H9 (cell line): ENCODE measurements at regions not wholly inside any gene's neighbourhood (a gene's known extent, or its start where the extent isn't known, plus 50 kb on each side); places are given as distances from the start of the nearest gene placed in this dataset.

Experiments
- DNase-seq: peaks from one replicate; pipeline ENCODE4 v3.0.0-alpha.2; 2017
- H2AFZ ChIP-seq: one replicate; pipeline ENCODE4 v1.6.1; 2013; ENCODE audit warnings: mild to moderate bottlenecking, low read length, control low read depth, moderate library complexity
- H2AK5ac ChIP-seq: 2 replicates; pipeline ENCODE4 v1.6.1; 2013; ENCODE audit warnings: low read length, control low read depth, mixed read lengths; ENCODE audit not compliant: insufficient read length
- H2BK120ac ChIP-seq: one replicate; pipeline ENCODE4 v1.6.1; 2013; ENCODE audit warnings: low read depth, mild to moderate bottlenecking, low read length, control low read depth, inconsistent platforms; ENCODE audit not compliant: poor library complexity, severe bottlenecking
- H2BK12ac ChIP-seq: 2 replicates; pipeline ENCODE4 v1.6.1; 2013; ENCODE audit warnings: low read length, control low read depth, mixed read lengths, low read depth; ENCODE audit not compliant: insufficient read length
- H2BK15ac ChIP-seq: 2 replicates; pipeline ENCODE4 v1.6.1; 2013; ENCODE audit warnings: low read depth, low read length, control low read depth
- H2BK20ac ChIP-seq: one replicate; pipeline ENCODE4 v1.6.1; 2013; ENCODE audit warnings: low read depth, mild to moderate bottlenecking, low read length, control low read depth, inconsistent platforms; ENCODE audit not compliant: poor library complexity, severe bottlenecking
- H2BK5ac ChIP-seq: 2 replicates; pipeline ENCODE4 v1.6.1; 2013; ENCODE audit warnings: low read length, control low read depth, mixed read lengths; ENCODE audit not compliant: insufficient read length
- H3K14ac ChIP-seq: 2 replicates; pipeline ENCODE4 v1.6.1; 2013; ENCODE audit warnings: low read length, control low read depth; ENCODE audit not compliant: insufficient read depth
- H3K18ac ChIP-seq: 2 replicates; pipeline ENCODE4 v1.6.1; 2013; ENCODE audit warnings: low read depth, mild to moderate bottlenecking, mixed read lengths, low read length, control low read depth; ENCODE audit not compliant: insufficient read length
- H3K23ac ChIP-seq: 2 replicates; pipeline ENCODE4 v1.6.1; 2013; ENCODE audit warnings: low read length, control low read depth, mixed read lengths, low read depth; ENCODE audit not compliant: insufficient read length
- H3K23me2 ChIP-seq: 2 replicates; pipeline ENCODE4 v1.6.1; 2013; ENCODE audit warnings: low read depth, mild to moderate bottlenecking, mixed read lengths, low read length, control low read depth; ENCODE audit not compliant: insufficient read length, poor library complexity, severe bottlenecking
- H3K27ac ChIP-seq: 2 replicates; pipeline ENCODE4 v1.5.1; 2013; ENCODE audit warnings: low read length, control low read depth, mixed read lengths, low read depth; ENCODE audit not compliant: insufficient read length
- H3K27me3 ChIP-seq: 2 replicates; pipeline ENCODE4 v1.6.1; 2013; ENCODE audit warnings: low read length, control low read depth, inconsistent platforms; ENCODE audit not compliant: insufficient read depth
- H3K4ac ChIP-seq: 2 replicates; pipeline ENCODE4 v1.6.1; 2013; ENCODE audit warnings: low read depth, mild to moderate bottlenecking, control low read depth, inconsistent platforms, low read length, moderate library complexity
- H3K4me1 ChIP-seq: 2 replicates; pipeline ENCODE4 v1.6.1; 2013; ENCODE audit warnings: low read length, control low read depth, inconsistent platforms; ENCODE audit not compliant: insufficient read depth
- H3K4me2 ChIP-seq: 2 replicates; pipeline ENCODE4 v1.6.1; 2013; ENCODE audit warnings: low read length, control low read depth, mixed read lengths; ENCODE audit not compliant: insufficient read length, insufficient read depth
- H3K56ac ChIP-seq: 2 replicates; pipeline ENCODE4 v1.6.1; 2013; ENCODE audit warnings: low read depth, mild to moderate bottlenecking, mixed read lengths, low read length, control low read depth; ENCODE audit not compliant: insufficient read length
- H3K79me1 ChIP-seq: 2 replicates; pipeline ENCODE4 v1.6.1; 2013; ENCODE audit warnings: low read depth, mild to moderate bottlenecking, moderate library complexity, low read length, control low read depth, inconsistent platforms; ENCODE audit not compliant: insufficient read depth, poor library complexity, severe bottlenecking
- H3K79me2 ChIP-seq: 2 replicates; pipeline ENCODE4 v1.6.1; 2013; ENCODE audit warnings: low read length, control low read depth, inconsistent platforms; ENCODE audit not compliant: insufficient read depth
- H3K9ac ChIP-seq: 2 replicates; pipeline ENCODE4 v1.6.1; 2013; ENCODE audit warnings: low read length, control low read depth, mixed read lengths; ENCODE audit not compliant: insufficient read length; ENCODE audit errors: extremely low read depth
- H3K9me3 ChIP-seq: one replicate; pipeline ENCODE4 v1.6.1; 2013; ENCODE audit warnings: low read depth, low read length, inconsistent platforms; ENCODE audit not compliant: control insufficient read depth
- H3T11ph ChIP-seq: one replicate; pipeline ENCODE4 v1.6.1; 2013; ENCODE audit warnings: mild to moderate bottlenecking, low read length, control low read depth, inconsistent platforms
- H4K20me1 ChIP-seq: one replicate; pipeline ENCODE4 v1.6.1; 2013; ENCODE audit not compliant: control insufficient read depth, insufficient read length, insufficient read depth
- H4K5ac ChIP-seq: 2 replicates; pipeline ENCODE4 v1.6.1; 2013; ENCODE audit warnings: low read depth, mild to moderate bottlenecking, mixed read lengths, low read length, control low read depth; ENCODE audit not compliant: insufficient read length
- H4K8ac ChIP-seq: replicated peaks from 2 replicates; pipeline ENCODE4 v1.6.1; 2013; ENCODE audit warnings: low read length, control low read depth, mixed read lengths, low read depth; ENCODE audit not compliant: insufficient read length
- H4K91ac ChIP-seq: 2 replicates; pipeline ENCODE4 v1.6.1; 2013; ENCODE audit warnings: low read depth, mild to moderate bottlenecking, moderate library complexity, mixed read lengths, low read length, control low read depth; ENCODE audit not compliant: insufficient read length
- H3K27ac Mint-ChIP-seq, 3 experiments: 2 replicates in 2 of 3; 3 replicates in 1 of 3; pipeline ENCODE4 v1.8.0; 2020 to 2021; ENCODE audit warnings: mixed read lengths in 3 of 3, mild to moderate bottlenecking in 1 of 3, moderate library complexity in 1 of 3
- H3K27me3 Mint-ChIP-seq: 2 replicates; pipeline ENCODE4 v1.8.0; 2021; ENCODE audit warnings: low read depth, mild to moderate bottlenecking, moderate library complexity, mixed read lengths
- H3K36me3 Mint-ChIP-seq, 3 experiments: 2 replicates in 2 of 3; 3 replicates in 1 of 3; pipeline ENCODE4 v1.8.0; 2020 to 2021; ENCODE audit warnings: low read depth in 3 of 3, mixed read lengths in 3 of 3; ENCODE audit not compliant: insufficient read depth in 1 of 3
- H3K4me1 Mint-ChIP-seq, 2 experiments: 2 replicates each; pipeline ENCODE4 v1.8.0; 2020; ENCODE audit warnings: mixed read lengths in 2 of 2
- H3K4me3 Mint-ChIP-seq, 2 experiments: 2 replicates in 1 of 2; 3 replicates in 1 of 2; pipeline ENCODE4 v1.8.0; 2020 to 2021; ENCODE audit warnings: mild to moderate bottlenecking in 2 of 2, mixed read lengths in 2 of 2, moderate library complexity in 1 of 2
- H3K9me3 Mint-ChIP-seq, 2 experiments: 2 replicates in 1 of 2; 3 replicates in 1 of 2; pipeline ENCODE4 v1.8.0; 2020; ENCODE audit warnings: mild to moderate bottlenecking in 2 of 2, mixed read lengths in 2 of 2, moderate library complexity in 1 of 2
- CTCF ChIP-seq: fragments of 200-600 bp; sonication (generic); conservative IDR thresholded peaks from 3 replicates; pipeline ENCODE4 v1.8.0; 2021; ENCODE audit warnings: antibody characterized with exemption, mild to moderate bottlenecking

GRCh38 chr5:158466191-158466590 is 607.2 kb upstream of the CLINT1 start:
- Histone ChIP-seq H3K18ac (no peak overlapping the region), H3K14ac (no peak overlapping the region), H2BK15ac (no peak overlapping the region), H3K27ac (no peak overlapping the region), H3K4me1 (no peaks in the 10 kb centered on the region), H4K20me1 (no peaks in the 10 kb centered on the region), H3K4ac (no peak overlapping the region), H2BK12ac (no peak overlapping the region), H2BK20ac (no peak overlapping the region), H3K9me3 (no peaks in the 10 kb centered on the region), H3K23me2 (no peaks in the 10 kb centered on the region), H3K4me2 (no peak overlapping the region), H2AK5ac (no peak overlapping the region), H2BK5ac (no peak overlapping the region), H4K91ac (no peak overlapping the region), H3K79me2 (no peaks in the 10 kb centered on the region), H2BK120ac (no peak overlapping the region), H2AFZ (no peak overlapping the region), H4K8ac (no peak overlapping the region), H3K56ac (no peak overlapping the region), H3K27me3 (no peaks in the 10 kb centered on the region), H4K5ac (no peak overlapping the region), H3K79me1 (no peaks in the 10 kb centered on the region), H3T11ph (no peak overlapping the region), H3K23ac (no peak overlapping the region), H3K9ac (no peak overlapping the region)
- peaks cover 2% of the 10 kb centered on the region; the same call in 1 of the 2 replicates for H3K27me3 Mint-ChIP-seq
- TF ChIP-seq CTCF, result no peak
- peaks cover 2 to 4% of the 10 kb centered on the region in 2 experiments; a peak in 2 of 5 replicates for H3K9me3 Mint-ChIP-seq
- peaks cover 5% of the 10 kb centered on the region in 2 experiments for H3K4me1 Mint-ChIP-seq
- H3K27ac Mint-ChIP-seq, result no peak overlapping the region
- H3K36me3 Mint-ChIP-seq, result peaks cover 0 to 2% (median 0%) of the 10 kb centered on the region in 3 experiments; a peak in 3 of 7 replicates
- H3K4me3 Mint-ChIP-seq, result no peak overlapping the region
- no peak for DNase-seq
